Subcutaneous abdominal adipose tissue (tissue), 5 donors: ENCODE measurements at regions not wholly inside any gene's neighbourhood (a gene's known extent, or its start where the extent isn't known, plus 50 kb on each side); places are given as distances from the start of the nearest gene placed in this dataset.

Experiments used
- H3K27ac ChIP-seq: one replicate; pipeline ENCODE4 v1.7.0; 2013; ENCODE audit warnings: low read depth, mild to moderate bottlenecking, inconsistent platforms, low read length, moderate library complexity
- H3K27me3 ChIP-seq, 5 donors: one replicate each; pipeline ENCODE4 v1.7.0; 2013; ENCODE audit warnings: low read length in 5 of 5, inconsistent platforms in 1 of 5; ENCODE audit not compliant: control insufficient read depth in 5 of 5, insufficient read depth in 4 of 5
- H3K36me3 ChIP-seq, 5 donors: one replicate each; pipeline ENCODE4 v1.7.0; 2013; ENCODE audit warnings: low read length in 5 of 5; ENCODE audit not compliant: control insufficient read depth in 5 of 5, insufficient read depth in 5 of 5
- H3K4me1 ChIP-seq, 5 donors: one replicate each; pipeline ENCODE4 v1.7.0; 2013; ENCODE audit warnings: low read length in 5 of 5, mild to moderate bottlenecking in 3 of 5, moderate library complexity in 1 of 5; ENCODE audit not compliant: control insufficient read depth in 5 of 5, insufficient read depth in 5 of 5
- H3K4me3 ChIP-seq, 5 donors: one replicate each; pipeline ENCODE4 v1.7.0; 2013; ENCODE audit warnings: low read length in 5 of 5, low read depth in 1 of 5
- H3K9ac ChIP-seq, 5 donors: one replicate each; pipeline ENCODE4 v1.7.0; 2013; ENCODE audit warnings: low read length in 5 of 5, mild to moderate bottlenecking in 4 of 5, moderate library complexity in 3 of 5
- H3K9me3 ChIP-seq, 5 donors: one replicate each; pipeline ENCODE4 v1.7.0; 2013; ENCODE audit warnings: low read length in 5 of 5; ENCODE audit not compliant: control insufficient read depth in 5 of 5
- donor health status: healthy.
- donor health status: healthy.
- donor health status: healthy.
- donor health status: healthy.
- donor health status: healthy.

DNA sequence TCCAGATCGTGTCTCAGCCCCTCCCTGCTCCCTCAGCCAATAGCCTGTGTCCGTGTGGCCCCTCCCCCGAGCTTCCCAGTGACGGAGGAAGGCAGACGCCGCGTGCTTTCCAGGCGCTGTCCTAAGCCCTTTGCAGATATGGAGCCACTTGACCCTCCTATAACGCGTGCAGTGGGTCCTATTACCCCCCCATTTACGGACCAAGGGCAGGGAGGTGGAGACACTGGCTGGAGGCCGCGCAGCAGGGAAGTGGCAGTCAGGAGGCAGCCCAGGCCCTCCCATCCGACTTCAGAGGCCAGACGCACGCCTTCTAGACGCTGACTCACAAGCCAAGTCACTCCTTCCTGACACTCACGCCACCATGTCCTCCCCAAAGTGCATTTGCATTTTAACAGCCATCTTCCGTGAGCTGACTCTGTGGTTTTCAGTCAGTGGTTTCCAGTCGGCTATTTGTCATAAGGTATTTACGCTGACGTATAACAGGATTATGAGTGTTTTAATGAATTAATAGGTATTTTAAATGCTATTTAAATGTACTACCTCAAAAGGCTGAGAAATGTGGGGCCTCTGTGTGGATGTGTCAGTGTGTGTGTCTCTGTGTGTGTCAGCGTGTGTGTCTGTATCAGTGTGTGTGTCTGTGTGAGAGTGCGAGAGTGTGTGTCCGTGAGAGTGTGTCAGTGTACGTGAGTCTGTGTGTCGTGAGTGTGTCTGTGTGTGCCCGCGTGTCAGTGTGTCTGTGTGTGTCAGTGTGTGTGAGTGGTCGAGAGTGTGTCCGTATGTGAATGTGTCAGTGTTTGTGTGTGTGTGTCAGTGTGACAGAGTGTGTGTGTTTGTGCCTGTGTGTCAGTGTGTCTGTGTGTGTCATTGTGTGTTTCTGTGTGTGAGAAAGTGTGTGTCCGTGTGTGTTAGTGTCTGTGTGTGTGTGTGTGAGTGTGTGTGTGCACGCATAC is 92.0 kb upstream of the INSIG1 start:
- peaks cover 0 to 7% (median 0%) of the 10 kb centered on the region in 5 donors for H3K27me3 ChIP-seq
- H3K9ac ChIP-seq: peak overlapping the region; percentile 66 to 98 (median 76)
- peaks cover 0 to 39% (median 19%) of the 10 kb centered on the region in 5 donors for H3K4me1 ChIP-seq
- H3K27ac ChIP-seq: peak overlapping the region; percentile 87
- peak overlapping the region; percentile 58 to 97 (median 82) for H3K4me3 ChIP-seq
- peaks cover 0 to 2% (median 0%) of the 10 kb centered on the region in 5 donors for H3K9me3 ChIP-seq
- no peaks in the 10 kb centered on the region for H3K36me3 ChIP-seq

GRCh38 chr7:155206318-155207020 is 91.2 kb upstream of the INSIG1 start:
- Histone ChIP-seq H3K27ac (peak overlapping the region; percentile 87), H3K4me3 (peak overlapping the region; percentile 58 to 97 (median 82))

GRCh38 chr7:155207326-155208002 is 90.2 kb upstream of the INSIG1 start:
- Histone ChIP-seq H3K27ac (peak overlapping the region; percentile 87), H3K9me3 (peaks cover 0 to 2% (median 0%) of the 10 kb centered on the region in 5 donors), H3K4me3 (peak overlapping the region in 2 of 5 donors; percentile 6 to 30), H3K27me3 (peaks cover 0 to 7% (median 0%) of the 10 kb centered on the region in 5 donors), H3K9ac (peak overlapping the region; percentile 21 to 90 (median 45)), H3K36me3 (no peaks in the 10 kb centered on the region), H3K4me1 (peaks cover 0 to 39% (median 19%) of the 10 kb centered on the region in 5 donors)

More at GRCh38 chr7:155206318-155207020, 91.2 kb upstream of the INSIG1 start:
- Histone ChIP-seq H3K36me3 (no peaks in the 10 kb centered on the region), H3K9ac (peak overlapping the region; percentile 66 to 98 (median 76)), H3K4me1 (peaks cover 0 to 39% (median 19%) of the 10 kb centered on the region in 5 donors), H3K27me3 (peaks cover 0 to 7% (median 0%) of the 10 kb centered on the region in 5 donors), H3K9me3 (peaks cover 0 to 2% (median 0%) of the 10 kb centered on the region in 5 donors)

- H3K27ac ChIP-seq: peak overlapping the region; percentile 76
- no peaks in the 10 kb centered on the region for H3K36me3 ChIP-seq
- H3K9me3 ChIP-seq: peaks cover 0 to 2% (median 0%) of the 10 kb centered on the region in 5 donors
- H3K27me3 ChIP-seq: peaks cover 0 to 7% (median 0%) of the 10 kb centered on the region in 5 donors
- peak overlapping the region in 1 of 5 donors; percentile 27 for H3K4me3 ChIP-seq
- peak overlapping the region in 3 of 5 donors; percentile 41 to 89 (median 43) for H3K9ac ChIP-seq
- peaks cover 2 to 42% (median 23%) of the 10 kb centered on the region in 5 donors for H3K4me1 ChIP-seq
These were observed 88.8 kb upstream of the INSIG1 start for GRCh38 chr7:155208681-155209477.

DNA sequence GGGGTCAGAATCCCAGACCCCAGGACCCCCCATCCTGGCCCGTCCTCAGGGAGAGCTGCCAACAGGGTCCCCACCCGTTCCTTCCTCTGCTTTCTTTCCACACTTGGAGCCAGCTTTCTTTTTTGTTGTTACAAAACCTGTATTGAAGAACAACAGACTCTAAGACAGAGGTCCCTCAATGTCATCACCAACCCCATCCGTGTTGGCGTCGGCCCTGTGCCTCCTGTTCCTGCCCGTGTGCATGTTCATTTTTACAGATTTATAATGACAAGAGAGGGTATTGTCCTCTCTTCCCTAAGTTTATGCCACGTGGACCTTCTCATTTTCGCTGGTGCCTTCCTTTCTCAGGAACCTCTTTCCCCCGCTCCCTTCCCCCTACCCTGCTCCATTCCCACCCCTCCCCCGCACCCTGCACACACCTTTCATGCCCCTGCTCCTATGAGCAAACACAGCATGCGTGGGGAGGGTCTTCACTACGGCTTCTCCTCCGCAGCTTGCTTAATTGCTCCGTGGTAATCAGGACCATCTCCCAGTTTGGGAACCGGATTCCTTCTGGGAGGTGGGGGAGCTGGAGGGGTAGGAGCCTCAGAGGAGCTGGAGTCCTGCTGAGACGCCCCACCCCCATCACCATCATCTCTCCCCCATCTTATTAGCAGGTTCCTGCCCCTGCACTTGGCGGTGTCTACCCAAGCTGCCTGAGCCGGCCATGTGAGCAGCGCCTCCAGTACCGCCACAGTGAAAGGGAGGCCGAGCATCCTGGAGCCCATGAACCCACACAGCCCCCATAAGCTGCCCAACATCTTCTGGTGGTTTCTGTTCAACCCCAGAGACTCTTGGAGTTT is 88.0 kb upstream of the INSIG1 start:
- peak overlapping the region in 2 of 5 donors; percentile 41 to 43 for H3K9ac ChIP-seq
- no peaks in the 10 kb centered on the region for H3K36me3 ChIP-seq
- H3K27ac ChIP-seq: peak overlapping the region; percentile 76
- H3K9me3 ChIP-seq: peaks cover 0 to 2% (median 0%) of the 10 kb centered on the region in 5 donors
- peak overlapping the region in 1 of 5 donors; percentile 6 for H3K4me3 ChIP-seq
- H3K27me3 ChIP-seq: peaks cover 0 to 12% (median 0%) of the 10 kb centered on the region in 5 donors
- H3K4me1 ChIP-seq: peaks cover 10 to 50% (median 31%) of the 10 kb centered on the region in 5 donors

- Histone ChIP-seq H3K4me3 (no peak overlapping the region), H3K27me3 (peaks cover 0 to 14% (median 0%) of the 10 kb centered on the region in 5 donors), H3K4me1 (peaks cover 14 to 49% (median 34%) of the 10 kb centered on the region in 5 donors), H3K9ac (no peak overlapping the region), H3K27ac (peak overlapping the region; percentile 76), H3K9me3 (peaks cover 0 to 2% (median 0%) of the 10 kb centered on the region in 5 donors), H3K36me3 (no peaks in the 10 kb centered on the region)
These were observed 87.3 kb upstream of the INSIG1 start for GRCh38 chr7:155210356-155210755.

- Histone ChIP-seq H3K36me3 (no peaks in the 10 kb centered on the region), H3K27ac (no peak overlapping the region), H3K4me1 (peaks cover 14 to 44% (median 31%) of the 10 kb centered on the region in 5 donors), H3K9me3 (peaks cover 0 to 2% (median 0%) of the 10 kb centered on the region in 5 donors), H3K4me3 (no peak overlapping the region), H3K9ac (no peak overlapping the region), H3K27me3 (peaks cover 0 to 14% (median 0%) of the 10 kb centered on the region in 5 donors)
These were observed 86.5 kb upstream of the INSIG1 start for GRCh38 chr7:155211173-155211572.

DNA sequence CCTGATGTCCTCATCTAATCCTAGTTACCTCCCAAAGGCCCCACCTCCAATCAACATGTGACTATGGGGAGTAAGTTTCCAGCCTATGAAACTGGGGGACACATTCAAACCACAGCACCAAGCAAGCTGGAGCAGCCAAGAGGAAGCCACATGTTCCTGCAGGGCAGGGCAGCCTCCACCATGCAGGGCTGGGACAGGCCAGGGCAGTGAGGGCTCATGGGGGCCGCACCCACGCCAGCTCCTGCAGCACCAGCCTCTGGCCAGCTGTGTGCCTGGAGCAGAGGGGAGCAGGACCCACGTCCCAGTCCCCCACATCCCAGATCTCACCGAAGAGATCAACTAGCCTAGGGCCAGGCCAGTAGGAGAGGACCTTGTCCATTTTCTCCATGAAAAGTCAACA is 85.9 kb upstream of the INSIG1 start:
- peaks cover 0 to 2% (median 0%) of the 10 kb centered on the region in 5 donors for H3K9me3 ChIP-seq
- H3K4me1 ChIP-seq: peaks cover 13 to 40% (median 27%) of the 10 kb centered on the region in 5 donors
- H3K9ac ChIP-seq: no peak overlapping the region
- H3K36me3 ChIP-seq: no peaks in the 10 kb centered on the region
- H3K27ac ChIP-seq: no peak overlapping the region
- peaks cover 0 to 12% (median 0%) of the 10 kb centered on the region in 5 donors for H3K27me3 ChIP-seq
- H3K4me3 ChIP-seq: no peak overlapping the region
